Suprapubic skin (tissue), 4 donors: ENCODE measurements at regions not wholly inside any gene's neighbourhood (a gene's known extent, or its start where the extent isn't known, plus 50 kb on each side); places are given as distances from the start of the nearest gene placed in this dataset.

Source experiments
- DNase-seq, 2 donors: peaks; one replicate each; pipeline ENCODE4 v3.0.0-alpha.2; 2019; ENCODE audit warnings: low spot score in 2 of 2
- H3K27ac ChIP-seq: fragments of 200-600 bp; sonication (generic); one replicate; pipeline ENCODE4 v1.5.1; 2019
- H3K27me3 ChIP-seq: fragments of 200-600 bp; sonication (generic); one replicate; pipeline ENCODE4 v1.5.1; 2019
- H3K36me3 ChIP-seq: fragments of 200-600 bp; sonication (generic); one replicate; pipeline ENCODE4 v1.5.1; 2019
- H3K4me1 ChIP-seq: fragments of 200-600 bp; sonication (generic); one replicate; pipeline ENCODE4 v1.5.1; 2019
- H3K4me3 ChIP-seq: fragments of 200-600 bp; sonication (generic); one replicate; pipeline ENCODE4 v1.5.1; 2019; ENCODE audit warnings: mild to moderate bottlenecking
- H3K9me3 ChIP-seq: fragments of 200-600 bp; sonication (generic); one replicate; pipeline ENCODE4 v1.5.1; 2019
- EP300 ChIP-seq: sonication (generic); formaldehyde crosslinking; IDR thresholded peaks from one replicate; pipeline ENCODE4 v1.6.1; 2017; ENCODE audit warnings: antibody characterized with exemption
- POLR2A ChIP-seq, 2 donors: fragments of 450-650 bp; IDR thresholded peaks; one replicate each; pipeline ENCODE4 v1.6.1; 2017; ENCODE audit warnings: antibody characterized with exemption in 2 of 2, mild to moderate bottlenecking in 2 of 2, moderate library complexity in 2 of 2
- POLR2AphosphoS5 ChIP-seq, 3 donors: sonication (generic); formaldehyde crosslinking; IDR thresholded peaks; one replicate each; pipeline ENCODE4 v1.6.1; 2017; ENCODE audit warnings: antibody characterized with exemption in 3 of 3
- WGBS: methylation state at CpG from one replicate; pipeline ENCODE4 v1.1.5; 2018; 5-methylcytosine and 5-hydroxymethylcytosine counted together
- TF ChIP-seq, protein P1 (sequence below), 2 donors: fragments of 200-600 bp in 1 of 2; fragments of 450-650 bp in 1 of 2; sonication (generic) in 1 of 2; IDR thresholded peaks; one replicate each; pipeline ENCODE4 v1.5.1; 2016 to 2019; ENCODE audit warnings: antibody characterized with exemption in 2 of 2, mild to moderate bottlenecking in 1 of 2, moderate library complexity in 1 of 2

- H3K4me1 ChIP-seq = no peaks in the 10 kb centered on the region
- WGBS = 24% methylated on average over 3 of the region's 3 CpGs
These were observed 439.7 kb upstream of the DIAPH2 start for GRCh38 chrX:96244955-96245354.

DNA sequence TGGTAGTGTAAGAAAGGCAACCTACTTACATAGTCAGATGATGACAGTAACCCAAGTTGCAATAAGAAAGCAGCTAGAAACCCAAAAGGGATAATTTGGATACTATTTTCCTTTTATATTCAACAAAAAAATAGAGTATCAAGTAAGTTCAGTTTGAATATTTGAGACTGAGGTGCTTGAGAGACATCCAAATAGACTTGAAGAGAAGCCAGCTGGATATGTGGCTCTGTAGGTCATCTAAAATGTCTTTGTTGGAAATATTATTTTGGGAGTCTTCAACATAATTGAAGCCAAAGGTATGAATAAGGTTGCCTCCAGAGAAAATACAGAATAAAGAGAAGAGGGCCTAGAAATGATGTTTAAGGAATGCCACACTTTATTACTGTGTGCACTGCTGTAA lies 438.2 kb upstream of the DIAPH2 start:
- no peak for DNase-seq

More at GRCh38 chrX:96244955-96245354, 439.7 kb upstream of the DIAPH2 start:
- Histone ChIP-seq H3K9me3 (no peaks in the 10 kb centered on the region), H3K27me3 (no peaks in the 10 kb centered on the region), H3K27ac (no peak overlapping the region), H3K36me3 (no peaks in the 10 kb centered on the region), H3K4me3 (no peak overlapping the region)
- DNase-seq = no peak
- TF ChIP-seq EP300 (no peak), POLR2A (IDR thresholded peaks at IDR 0.05) (no peak), POLR2AphosphoS5 (IDR thresholded peaks at IDR 0.05) (no peak)
- TF ChIP-seq, protein P1, sequence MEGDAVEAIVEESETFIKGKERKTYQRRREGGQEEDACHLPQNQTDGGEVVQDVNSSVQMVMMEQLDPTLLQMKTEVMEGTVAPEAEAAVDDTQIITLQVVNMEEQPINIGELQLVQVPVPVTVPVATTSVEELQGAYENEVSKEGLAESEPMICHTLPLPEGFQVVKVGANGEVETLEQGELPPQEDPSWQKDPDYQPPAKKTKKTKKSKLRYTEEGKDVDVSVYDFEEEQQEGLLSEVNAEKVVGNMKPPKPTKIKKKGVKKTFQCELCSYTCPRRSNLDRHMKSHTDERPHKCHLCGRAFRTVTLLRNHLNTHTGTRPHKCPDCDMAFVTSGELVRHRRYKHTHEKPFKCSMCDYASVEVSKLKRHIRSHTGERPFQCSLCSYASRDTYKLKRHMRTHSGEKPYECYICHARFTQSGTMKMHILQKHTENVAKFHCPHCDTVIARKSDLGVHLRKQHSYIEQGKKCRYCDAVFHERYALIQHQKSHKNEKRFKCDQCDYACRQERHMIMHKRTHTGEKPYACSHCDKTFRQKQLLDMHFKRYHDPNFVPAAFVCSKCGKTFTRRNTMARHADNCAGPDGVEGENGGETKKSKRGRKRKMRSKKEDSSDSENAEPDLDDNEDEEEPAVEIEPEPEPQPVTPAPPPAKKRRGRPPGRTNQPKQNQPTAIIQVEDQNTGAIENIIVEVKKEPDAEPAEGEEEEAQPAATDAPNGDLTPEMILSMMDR (IDR thresholded peaks at IDR 0.05) = no peak

More for the DNA sequence above, 438.2 kb upstream of the DIAPH2 start:
- Histone ChIP-seq H3K36me3 (no peaks in the 10 kb centered on the region), H3K4me3 (no peak overlapping the region), H3K27ac (no peak overlapping the region), H3K27me3 (no peaks in the 10 kb centered on the region), H3K9me3 (no peaks in the 10 kb centered on the region), H3K4me1 (no peaks in the 10 kb centered on the region)
- no peak for TF ChIP-seq POLR2A (IDR thresholded peaks at IDR 0.05)
- TF ChIP-seq EP300 = no peak
- no peak for TF ChIP-seq POLR2AphosphoS5 (IDR thresholded peaks at IDR 0.05)
- TF ChIP-seq, protein P1 (IDR thresholded peaks at IDR 0.05) = no peak
